Fibroblast of the aortic adventitia (primary cell): ENCODE measurements at regions not wholly inside any gene's neighbourhood (a gene's known extent, or its start where the extent isn't known, plus 50 kb on each side); places are given as distances from the start of the nearest gene placed in this dataset. TPM values are rescaled to one million over a fixed set of nuclear protein-coding genes. Genes with fewer than 3 reads are reported as not detected.

Experiments used
- DNase-seq: peaks from one replicate; pipeline ENCODE4 v3.0.0-alpha.2; 2010; ENCODE audit warnings: low read depth
- H3K4me3 ChIP-seq: 2 replicates; pipeline ENCODE4 v1.5.1; 2011; ENCODE audit warnings: low read depth, mild to moderate bottlenecking, control low read depth, low read length, moderate library complexity
- CTCF ChIP-seq: IDR thresholded peaks from 2 replicates; pipeline ENCODE4 v1.5.1; 2011; ENCODE audit warnings: mild to moderate bottlenecking, low read length, control low read depth, inconsistent platforms; ENCODE audit not compliant: insufficient read depth
- small RNA-seq: library from RNA; depleted of rRNA; stranded (forward); fragments of <200 nt; gene quantifications from one replicate; pipeline ENCODE3, GENCODE V24; 2012

DNA sequence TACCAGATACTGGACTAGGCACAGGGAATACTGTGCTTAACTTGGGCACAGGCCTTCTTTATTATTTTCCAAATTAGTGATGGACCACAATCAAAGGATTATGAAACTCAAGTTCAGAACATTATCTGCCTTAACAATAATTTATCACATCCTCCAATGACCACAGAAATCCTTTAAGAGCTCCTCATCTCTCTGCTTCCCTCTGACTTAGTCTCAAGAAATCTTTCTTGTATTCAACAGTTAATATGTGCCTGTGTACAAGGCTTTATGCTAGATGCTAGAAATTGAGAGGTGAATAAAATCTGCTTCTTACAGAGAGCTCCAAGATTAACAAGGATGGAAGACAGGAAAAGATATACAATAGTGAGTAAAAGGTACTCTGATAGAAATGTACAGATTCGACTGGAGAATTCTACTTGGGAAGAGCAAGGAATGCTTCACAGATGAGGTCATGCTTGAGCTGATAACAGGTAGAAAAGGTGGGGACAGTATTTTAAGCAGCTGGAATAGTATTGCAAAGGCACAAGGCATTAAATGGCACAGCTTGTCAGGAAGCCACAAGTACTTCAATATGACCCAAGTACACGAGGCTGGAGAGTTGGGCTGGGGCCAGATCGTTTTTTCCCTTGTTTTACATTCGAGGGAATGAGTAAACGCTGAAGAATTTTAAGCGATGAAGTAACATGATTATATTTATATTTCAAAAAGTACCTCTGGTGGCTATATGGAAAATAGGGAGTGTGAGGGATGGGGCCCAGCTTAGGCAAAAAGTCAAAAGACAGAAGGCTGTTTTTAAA is 55.1 kb upstream of the ARID2 start:
- TF ChIP-seq CTCF = peak; percentile 8
- peak; percentile 91 for DNase-seq
- no peak overlapping the region for H3K4me3 ChIP-seq

DNA sequence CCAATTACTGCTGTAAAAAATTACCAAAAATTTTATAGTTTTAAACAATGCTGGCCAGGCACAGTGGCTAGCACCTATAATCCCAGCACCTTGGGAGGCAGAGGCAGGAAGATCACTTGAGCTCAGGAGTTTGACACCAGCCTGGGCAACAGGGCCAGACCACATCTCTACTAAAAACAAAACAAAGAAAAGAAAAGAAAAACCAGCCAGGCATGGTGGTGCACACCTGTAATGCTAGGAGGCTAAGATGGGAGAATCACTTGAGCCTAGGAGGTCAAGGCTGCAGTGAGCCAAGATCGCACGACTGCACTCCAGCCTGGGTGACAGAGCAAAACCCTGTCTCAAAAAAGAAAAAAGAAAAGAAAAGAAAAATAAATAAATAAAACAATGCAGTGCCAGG is 54.0 kb upstream of the ARID2 start:
- no peak for TF ChIP-seq CTCF
- no peak for DNase-seq
- H3K4me3 ChIP-seq = no peak overlapping the region

Small RNA genes in the stretch of these regions (small RNA-seq; reads per million reads assigned to genes)
- gene RF00026 = not detected
